HG02798 (cell line): ENCODE measurements at regions not wholly inside any gene's neighbourhood (a gene's known extent, or its start where the extent isn't known, plus 50 kb on each side); places are given as distances from the start of the nearest gene placed in this dataset.
"Not testable (repeated sequence)": the region's sequence is repeated elsewhere in the genome, so short reads cannot be mapped to it uniquely, and the experiment has no call there.

Experiments used
- ATAC-seq: cut with Tn5 transposase; IDR thresholded peaks from one replicate; pipeline ENCODE4 v1.9.1; 2021; ENCODE audit warnings: mild to moderate bottlenecking; ENCODE audit not compliant: unreplicated experiment, poor library complexity

DNA sequence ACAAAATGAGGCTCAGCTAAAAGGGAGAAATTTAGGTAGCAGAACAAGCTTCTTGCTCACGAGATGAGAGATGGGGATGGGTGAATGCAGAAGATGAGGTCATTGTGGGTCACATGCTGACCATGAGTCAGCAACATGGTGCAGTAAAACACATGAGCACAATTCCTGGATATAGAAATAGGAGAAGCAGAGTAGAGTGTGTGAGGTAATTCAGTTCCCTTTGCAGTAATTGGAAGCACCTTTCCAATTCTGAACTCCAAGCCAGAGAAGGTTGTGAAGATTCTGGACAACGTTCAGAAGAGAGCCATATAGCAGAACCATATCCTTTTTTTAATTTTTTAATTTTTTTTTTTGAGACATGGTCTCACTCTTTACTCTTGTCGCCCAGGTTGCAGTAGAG is 62.0 kb upstream of the LMNTD1 start:
- ATAC-seq = no peak

DNA sequence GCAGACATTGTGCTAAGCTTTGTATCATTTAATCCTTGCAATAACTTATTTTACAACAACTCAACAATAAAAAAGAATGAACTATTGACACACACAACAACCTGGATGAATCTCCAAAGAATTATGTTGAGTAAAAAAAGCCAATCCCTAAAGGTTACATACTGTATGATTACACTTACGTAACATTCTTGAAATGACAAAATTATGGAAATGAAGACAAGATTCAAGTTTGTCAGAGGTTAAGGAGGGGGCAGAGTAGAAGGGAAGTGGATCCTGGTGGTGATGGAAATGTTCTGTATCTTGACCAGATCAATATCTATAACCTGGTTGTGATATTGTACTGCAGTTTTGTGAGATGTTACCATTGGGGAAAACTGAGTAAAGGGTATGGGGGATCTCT is 63.2 kb upstream of the LMNTD1 start:
- ATAC-seq = no peak

DNA sequence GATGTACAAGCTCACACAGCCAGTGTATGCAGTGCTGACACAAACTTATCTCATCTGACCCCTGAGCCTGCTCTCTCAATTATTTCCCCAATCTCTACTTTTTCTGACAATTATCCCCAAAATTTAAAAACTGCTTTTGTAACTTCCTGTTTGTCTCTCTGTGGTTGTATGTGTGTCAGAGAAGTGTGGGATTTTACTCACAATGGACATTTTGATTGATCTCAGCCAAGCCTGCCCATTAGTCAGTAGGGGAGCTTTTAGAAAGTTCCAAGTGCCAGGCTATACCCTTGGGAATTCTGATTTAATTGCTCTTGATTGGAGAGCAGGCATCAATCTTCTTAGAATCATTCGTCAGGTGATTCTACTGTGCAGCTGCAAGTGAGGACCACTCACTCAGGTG is 64.9 kb upstream of the LMNTD1 start:
- ATAC-seq = no peak

DNA sequence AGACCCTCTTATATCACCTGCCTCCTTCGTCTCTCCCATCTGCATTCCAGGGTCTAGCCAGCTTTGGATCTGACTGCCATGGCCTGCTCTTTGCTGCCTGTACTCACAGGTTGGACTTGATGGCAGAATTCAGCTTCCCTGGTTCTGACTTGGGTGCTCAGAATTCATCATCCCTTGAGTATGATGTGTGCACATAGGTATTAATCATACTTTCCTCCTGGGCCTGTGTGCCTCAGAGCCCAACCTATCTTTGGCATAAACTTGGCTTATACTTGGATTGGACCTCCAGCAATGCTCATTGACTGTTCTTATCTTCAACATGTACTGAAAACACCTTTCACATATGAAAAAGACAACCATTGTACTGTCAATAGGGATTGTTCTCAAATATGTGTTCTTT is 70.7 kb upstream of the LMNTD1 start:
- ATAC-seq = no peak

DNA sequence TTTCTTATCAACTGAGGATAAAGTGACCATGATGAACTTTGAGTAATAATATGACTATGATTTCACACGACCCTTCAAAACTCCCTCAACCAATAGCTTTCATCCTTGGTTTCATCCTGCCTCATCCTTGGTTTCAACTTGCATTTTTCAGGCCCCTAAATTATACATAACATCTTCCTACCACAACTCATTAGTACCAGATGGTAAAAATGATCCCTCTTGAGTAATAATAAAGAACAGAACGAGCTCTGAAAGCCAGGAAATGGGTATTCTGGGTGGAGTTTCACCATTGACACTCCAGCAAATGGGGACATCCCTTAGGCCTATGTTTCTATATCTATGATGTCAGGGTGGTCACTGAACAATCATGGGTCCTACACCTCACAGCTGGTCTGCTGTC is 72.1 kb upstream of the LMNTD1 start:
- ATAC-seq = no peak

DNA sequence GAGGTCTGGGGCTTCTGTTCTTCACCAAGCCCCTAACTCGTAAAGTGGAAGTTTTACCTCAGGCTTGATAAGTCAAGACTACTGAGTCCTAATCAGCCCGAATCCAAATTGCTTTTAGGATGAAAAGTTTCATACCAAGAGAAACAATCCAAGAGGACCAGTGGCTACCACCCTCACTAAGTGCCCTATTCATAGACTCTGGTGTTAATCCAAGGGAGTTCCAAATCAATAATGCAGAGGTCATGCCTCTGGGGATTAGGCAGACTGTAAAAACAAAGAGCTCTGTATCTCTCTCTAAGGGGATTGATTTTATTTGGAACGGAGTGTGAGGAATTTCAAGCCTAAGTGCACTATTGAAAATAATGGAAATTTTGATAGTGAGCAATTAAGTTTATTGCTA is 76.3 kb upstream of the LMNTD1 start:
- no peak for ATAC-seq

DNA sequence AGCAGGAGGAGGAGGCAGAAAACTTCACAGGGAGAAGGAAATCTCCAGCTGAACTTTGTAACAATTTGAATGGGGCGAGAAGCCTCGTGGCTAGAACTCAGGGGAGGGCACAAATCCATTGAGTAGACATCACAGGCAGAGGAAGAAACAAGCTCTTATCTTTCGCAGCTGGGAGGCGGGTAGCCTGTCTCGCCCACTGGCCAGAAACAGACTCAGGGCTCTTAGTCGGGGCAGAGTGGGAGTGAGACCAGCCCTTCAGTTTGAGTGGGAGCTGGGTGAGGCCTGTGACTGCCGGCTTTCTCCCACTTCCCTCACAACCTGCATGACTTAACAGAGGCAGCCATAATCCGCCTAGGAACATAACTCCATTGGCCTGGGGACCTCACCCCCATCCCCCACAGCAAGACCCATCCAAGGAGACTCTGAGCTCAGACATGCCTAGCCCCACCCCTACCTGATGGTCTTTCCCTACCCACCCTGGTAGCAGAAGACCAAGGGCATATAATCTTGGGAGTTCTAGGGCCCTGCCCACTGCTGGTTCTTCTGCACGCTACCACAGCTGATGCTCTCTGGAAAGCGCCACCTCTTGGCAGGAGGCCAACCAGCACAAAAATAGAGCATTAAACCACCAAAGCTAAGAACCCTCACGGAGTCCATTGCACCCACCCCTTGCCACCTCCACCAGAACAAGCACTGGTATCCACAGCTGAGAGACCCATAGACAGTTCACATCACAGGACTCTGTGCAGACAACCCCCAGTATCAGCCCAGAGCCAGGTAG is 77.8 kb upstream of the LMNTD1 start:
- ATAC-seq = not testable (repeated sequence)

DNA sequence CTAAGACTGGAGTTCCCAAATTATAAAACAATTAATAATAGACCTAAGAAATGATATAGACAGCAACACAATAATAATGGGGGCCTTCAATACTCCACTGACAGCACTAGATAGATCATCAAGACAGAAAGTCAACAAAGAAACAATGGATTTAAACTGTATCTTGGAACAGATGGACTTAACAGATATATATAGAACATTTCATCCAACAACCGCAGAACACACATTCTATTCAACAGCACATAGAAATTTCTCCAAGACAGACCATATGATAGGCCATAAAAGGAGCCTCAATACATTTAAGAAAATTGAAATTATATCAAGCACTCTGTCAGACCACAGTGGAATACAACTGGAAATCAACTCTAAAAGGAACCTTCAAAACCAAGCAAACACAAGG is 80.1 kb upstream of the LMNTD1 start:
- ATAC-seq = not testable (repeated sequence)

DNA sequence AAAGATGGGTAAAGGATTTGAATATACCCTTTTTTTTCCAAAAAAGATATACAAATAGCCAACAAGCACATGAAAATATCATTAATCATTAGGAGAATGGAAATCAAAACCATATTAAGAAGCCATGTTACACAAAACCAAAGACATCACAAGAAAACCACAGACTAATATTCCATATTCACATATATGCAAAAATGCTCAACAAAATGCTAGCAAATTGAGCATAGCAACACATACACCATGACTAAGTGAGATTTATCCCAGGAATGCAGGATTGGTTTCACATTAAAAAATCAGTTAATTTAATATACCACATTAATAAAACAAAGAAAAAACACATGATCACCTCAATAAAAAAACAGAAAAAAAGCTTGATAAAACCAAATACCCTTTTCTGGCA is 84.7 kb upstream of the LMNTD1 start:
- no peak for ATAC-seq

DNA sequence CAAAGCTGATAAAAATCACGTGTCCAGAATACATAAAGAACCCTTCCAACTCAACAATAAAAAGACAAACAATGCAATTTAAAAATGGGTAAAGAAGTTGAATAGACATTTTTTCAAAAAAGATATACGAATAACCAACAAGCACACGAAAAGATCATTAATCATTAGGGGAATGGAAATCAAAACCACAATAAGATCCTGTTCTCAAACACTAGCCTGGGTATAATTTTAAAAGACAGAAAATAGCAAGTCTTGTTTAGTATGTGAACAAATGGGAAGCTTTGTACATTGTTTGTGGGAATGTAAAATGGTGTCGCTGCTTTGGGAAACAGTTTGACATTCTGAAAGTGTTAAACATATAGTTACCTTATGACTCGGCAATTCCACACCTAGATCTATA is 86.3 kb upstream of the LMNTD1 start:
- ATAC-seq = no peak

DNA sequence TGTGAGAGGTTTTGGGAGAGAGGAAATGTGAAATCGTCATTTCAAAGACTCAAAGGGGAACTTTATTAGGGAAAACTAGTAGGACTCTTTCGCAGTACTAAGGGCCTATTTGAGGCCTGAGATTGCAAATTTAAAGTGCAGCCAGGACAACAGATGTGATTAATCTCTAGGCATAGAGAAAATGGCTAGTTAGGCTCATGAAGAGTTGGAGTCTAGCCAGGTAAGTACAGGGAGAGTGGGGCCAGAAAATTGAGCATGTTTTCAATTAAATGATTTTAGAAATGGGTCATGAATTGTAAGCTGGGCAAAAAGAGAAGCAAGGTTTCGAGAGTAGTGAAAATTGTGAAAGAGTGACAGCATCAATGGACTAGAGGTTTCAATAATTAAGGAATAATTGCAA is 91.9 kb upstream of the LMNTD1 start:
- ATAC-seq = no peak

DNA sequence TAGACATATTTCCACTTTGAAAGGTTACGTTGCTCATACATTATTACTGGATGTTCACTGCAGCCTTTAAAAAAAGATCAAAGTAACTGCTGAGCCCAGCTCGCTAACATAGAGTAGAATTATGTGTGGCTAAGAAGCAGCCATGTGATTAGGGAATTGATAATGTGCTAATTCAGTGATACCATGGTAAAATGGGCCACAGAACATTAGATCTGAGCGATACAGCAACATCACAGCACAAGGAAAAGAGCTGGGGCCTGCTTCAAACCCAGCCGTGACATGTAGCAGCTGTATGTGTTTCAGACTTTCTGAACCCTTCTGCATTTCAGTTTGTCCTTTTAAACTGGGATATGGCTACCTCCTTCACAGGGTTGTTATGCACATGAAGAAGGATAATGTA is 92.3 kb upstream of the LMNTD1 start:
- ATAC-seq = no peak

DNA sequence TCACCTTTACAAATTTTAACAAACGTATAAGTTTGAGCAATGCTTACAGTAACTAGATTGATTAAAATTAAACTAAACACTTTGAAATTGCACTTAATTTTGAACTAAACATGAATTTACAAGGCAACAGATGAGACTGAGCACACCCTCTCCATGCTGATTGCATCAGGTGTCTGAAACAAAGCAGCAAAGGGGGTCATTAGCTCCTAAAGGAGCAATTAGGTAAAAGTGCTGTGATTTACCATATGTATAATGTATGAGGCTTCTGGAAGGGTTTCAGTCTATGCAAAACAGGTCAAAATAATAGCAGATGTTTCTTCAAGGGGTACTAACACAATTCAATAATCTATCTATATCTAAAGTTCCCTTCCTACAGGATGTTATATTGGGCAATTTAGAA is 98.8 kb upstream of the LMNTD1 start:
- ATAC-seq = no peak

DNA sequence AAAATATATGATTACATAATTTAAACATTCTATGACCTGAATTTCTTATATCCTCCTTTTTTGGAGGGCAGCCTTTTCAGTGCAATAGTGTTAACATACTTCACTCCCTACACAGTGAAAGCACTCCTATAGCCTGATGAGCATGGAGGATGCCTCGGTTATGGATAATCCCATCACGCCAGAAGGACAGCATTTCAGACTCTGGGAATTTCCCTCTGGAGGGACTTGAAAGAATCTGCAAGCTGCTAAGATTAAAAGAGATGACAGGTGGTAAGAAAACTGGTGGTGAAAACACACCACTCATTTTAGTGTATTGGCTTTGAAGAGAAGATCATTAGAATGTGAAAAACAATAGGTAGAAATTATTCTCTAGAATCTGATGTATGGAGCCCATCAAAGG is 99.3 kb upstream of the LMNTD1 start:
- no peak for ATAC-seq

DNA sequence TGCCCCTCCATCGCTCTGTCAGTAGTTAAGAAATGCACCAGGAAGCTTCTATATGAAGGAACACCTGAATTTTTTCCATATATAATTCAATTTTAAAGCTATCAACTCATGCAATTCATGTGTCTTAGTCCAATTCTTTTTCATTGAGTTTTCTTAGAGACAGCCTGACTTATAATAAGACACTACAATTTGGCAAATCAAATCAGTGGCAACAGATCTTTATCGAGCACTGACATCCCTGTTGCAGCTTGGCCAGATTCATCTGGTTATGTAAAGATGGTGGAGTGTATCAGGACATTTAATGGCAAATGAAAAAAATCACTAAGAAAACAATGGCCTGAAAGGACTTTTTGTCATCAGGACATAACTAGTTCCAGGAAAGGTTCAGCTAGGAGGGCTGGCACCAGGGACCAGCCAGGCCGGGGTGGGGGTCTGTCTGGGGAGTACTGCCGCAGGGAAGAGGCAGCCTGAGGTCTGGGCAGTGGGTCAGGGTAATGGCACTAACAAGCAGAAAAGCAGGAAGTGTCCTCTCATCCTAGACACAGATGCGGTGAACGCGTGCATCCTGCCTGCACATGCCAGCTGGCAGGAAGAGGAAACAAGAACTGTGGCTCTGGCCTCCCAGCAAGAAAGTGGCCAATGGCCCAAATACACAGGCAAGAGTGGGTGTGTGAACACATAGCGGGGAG is 100.5 kb upstream of the LMNTD1 start:
- ATAC-seq = no peak

DNA sequence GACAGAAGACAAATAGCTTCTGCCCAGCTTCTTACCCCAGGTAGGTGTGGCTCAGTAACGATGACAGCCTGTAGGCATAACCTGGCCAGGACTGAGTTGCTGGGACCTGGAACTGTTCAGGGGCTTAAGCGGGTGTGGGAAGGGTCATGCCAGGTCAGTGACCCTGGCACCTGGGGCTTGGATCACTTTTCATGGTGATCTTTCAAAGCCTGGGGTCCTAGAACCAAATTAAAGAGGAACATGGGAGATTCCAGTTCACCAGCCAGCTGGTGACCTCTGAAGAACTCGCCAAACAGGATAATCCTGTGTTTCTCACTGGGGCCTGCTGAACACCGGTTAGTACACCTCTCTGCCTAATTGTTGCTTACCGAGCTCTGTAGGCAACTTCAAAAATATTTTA is 102.6 kb upstream of the LMNTD1 start:
- no peak for ATAC-seq

DNA sequence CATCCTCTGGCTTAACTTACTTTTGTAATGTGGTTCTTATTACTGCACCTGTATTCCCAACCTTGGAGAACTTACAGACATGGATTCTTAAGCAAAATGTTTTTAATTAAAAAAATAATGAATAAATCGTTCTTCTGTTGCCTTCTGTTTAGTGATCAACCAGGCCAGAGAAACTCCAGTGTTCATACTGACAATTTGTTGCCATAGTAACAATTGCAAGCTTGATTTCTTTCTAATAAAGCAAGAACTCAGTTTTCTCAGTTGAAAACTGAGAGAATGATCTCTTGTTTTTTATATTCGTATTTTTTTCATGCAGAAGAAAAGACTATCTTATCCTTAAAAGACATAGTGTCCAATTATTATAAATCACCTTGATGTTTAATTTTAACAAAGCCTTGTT is 106.5 kb upstream of the LMNTD1 start:
- no peak for ATAC-seq

DNA sequence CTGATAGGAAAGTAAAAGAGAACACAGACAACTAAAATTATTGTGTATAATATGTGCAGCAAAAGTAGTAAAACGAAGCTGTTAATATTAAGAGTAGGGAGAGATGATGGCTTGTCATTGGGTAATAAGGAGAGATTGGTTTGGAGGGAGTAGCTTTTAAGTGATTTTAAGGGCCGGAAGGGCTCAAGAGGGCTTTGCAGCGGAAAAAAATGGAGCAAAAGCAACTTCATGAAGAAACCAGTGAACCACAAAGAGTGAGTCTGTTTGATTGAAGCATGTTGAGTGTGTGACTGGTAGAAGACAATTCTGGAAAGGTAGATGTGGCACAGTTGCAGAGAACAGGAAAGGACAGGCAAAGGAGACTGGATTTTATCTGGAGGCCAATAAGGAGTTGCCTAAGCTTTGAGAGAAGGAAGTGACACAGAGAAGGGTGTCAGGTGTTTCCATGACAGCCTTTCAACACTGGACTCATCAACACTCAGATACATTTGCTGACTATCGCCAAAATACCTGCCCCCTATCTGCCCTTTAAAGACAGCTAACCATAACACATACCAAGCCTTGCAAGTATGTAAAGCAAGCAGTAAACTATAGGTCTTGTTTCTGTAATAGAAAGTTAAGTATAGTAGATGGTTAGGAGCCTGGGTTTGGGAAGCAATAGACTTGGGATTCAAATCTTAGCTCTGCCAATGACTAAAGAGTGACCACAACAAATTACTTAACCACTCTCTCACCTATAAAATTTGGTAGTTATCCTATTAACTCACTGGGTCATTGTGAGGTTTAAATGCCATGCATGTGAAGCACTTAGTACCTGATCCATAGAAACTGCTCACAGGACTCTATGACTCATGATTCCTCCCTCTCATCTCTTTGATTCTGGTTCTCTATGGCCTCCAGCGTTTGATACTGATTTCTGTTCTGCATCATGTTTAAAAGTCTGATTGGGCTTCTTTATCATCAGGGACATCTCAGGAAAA is 117.3 kb upstream of the LMNTD1 start:
- ATAC-seq = no peak

DNA sequence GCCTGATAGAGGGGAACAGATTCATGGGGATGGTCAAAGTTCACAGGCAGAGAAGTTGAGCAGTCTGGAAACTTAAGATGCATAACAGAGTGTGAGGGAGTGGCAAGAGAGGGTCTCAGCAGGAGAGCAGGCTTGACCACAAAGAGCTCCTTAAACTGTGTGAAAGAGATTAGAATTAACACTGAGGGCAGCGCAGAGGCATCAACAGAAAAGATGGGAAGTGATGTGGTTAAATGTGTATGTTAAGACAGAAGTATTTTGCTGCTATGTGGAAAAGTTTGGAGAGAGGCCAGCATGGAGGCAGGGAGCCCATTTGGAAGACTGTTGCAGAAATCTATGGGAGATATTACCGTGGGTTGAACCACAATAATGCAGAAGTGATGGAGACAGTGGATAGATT is 122.7 kb upstream of the LMNTD1 start:
- no peak for ATAC-seq

DNA sequence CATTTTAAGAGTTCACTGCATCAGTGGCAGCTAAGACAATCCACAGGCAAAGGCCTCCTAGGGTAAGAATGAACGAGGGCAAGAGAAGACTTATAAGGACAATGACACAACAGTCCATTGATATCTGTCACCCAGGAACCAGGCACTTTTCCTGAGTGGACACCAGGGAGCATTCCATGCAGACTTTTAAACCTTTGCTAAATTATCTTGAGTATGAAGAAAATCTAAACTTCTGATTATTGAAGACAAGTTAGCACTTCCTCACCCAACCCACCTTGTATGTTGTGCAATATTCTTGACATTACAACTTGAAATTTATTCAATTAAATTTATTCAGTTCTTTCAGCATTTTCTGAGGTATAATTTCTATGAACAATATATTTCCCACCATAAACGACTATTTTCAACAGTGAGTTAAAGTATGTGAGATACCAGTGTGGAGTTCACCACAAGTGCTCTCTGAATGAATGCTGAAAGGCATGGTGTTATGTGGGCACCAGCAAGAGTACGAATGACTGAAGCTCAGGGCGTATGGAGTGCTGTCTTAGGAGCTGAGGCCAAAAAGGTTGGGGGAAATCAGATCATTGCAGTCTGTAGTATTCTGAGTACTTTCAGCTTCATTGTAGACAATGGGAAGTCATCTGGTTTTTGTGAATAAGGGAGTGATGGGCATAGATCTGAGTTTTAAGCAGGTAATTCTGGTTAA is 124.3 kb upstream of the LMNTD1 start:
- no peak for ATAC-seq
